Gastrocnemius medialis (tissue), 4 donors: ENCODE measurements at regions not wholly inside any gene's neighbourhood (a gene's known extent, or its start where the extent isn't known, plus 50 kb on each side); places are given as distances from the start of the nearest gene placed in this dataset.

Experiments
- ATAC-seq, 2 donors: fragments of 150-250 bp; one replicate each; pipeline ENCODE4 v1.9.1; 2016
- DNase-seq, 2 donors: peaks; one replicate each; pipeline ENCODE4 v3.0.0-alpha.2; 2019
- H3K27ac ChIP-seq, 4 donors: fragments of 200-600 bp; sonication (generic); 1 replicate in 1 of 4; 2 replicates in 3 of 4; pipeline ENCODE4 v1.5.1; 2016 to 2018; ENCODE audit warnings: mild to moderate bottlenecking in 2 of 4, moderate library complexity in 1 of 4
- H3K27me3 ChIP-seq, 3 donors: fragments of 200-600 bp; sonication (generic) in 2 of 3; 1 replicate in 1 of 3; 2 replicates in 2 of 3; pipeline versions ENCODE4 v1.5.1 to v1.6.0; 2016 to 2019; ENCODE audit warnings: mild to moderate bottlenecking in 1 of 3, moderate library complexity in 1 of 3
- H3K36me3 ChIP-seq, 2 donors: fragments of 200-600 bp; sonication (generic) in 1 of 2; one replicate each; pipeline ENCODE4 v1.5.1; 2017 to 2018
- H3K4me1 ChIP-seq, 2 donors: fragments of 200-600 bp; sonication (generic) in 1 of 2; one replicate each; pipeline ENCODE4 v1.5.1; 2016 to 2017; ENCODE audit warnings: mild to moderate bottlenecking in 2 of 2
- H3K4me3 ChIP-seq, 4 donors: fragments of 200-600 bp; sonication (generic) in 3 of 4; 1 replicate in 1 of 4; 2 replicates in 3 of 4; pipeline ENCODE4 v1.5.1; 2016 to 2019; ENCODE audit warnings: mild to moderate bottlenecking in 2 of 4
- H3K9me3 ChIP-seq, 3 donors: fragments of 200-600 bp; sonication (generic) in 2 of 3; 1 replicate in 1 of 3; 2 replicates in 2 of 3; pipeline ENCODE4 v1.5.1; 2016 to 2019
- POLR2A ChIP-seq, 2 donors: fragments of 450-650 bp; IDR thresholded peaks; one replicate each; pipeline ENCODE4 v1.6.1; 2017; ENCODE audit warnings: antibody characterized with exemption in 2 of 2, mild to moderate bottlenecking in 2 of 2, moderate library complexity in 2 of 2
- in situ Hi-C, 4 donors: fragments of 200-750 bp; cut with MboI; loops; one replicate each; pipeline versions ENCODE4 v1.15.0 to v1.8.0; 2017; ENCODE audit warnings: low sequenced_read_pairs in 4 of 4
- intact Hi-C: fragments of 100-400 bp; cut with DNase I; formaldehyde crosslinking; loops from one replicate; pipeline ENCODE4 v1.15.1; 2023; ENCODE audit warnings: low total_unique reads
- TF ChIP-seq, protein P1 (sequence below), 5 experiments: fragments of 450-650 bp in 3 of 5; fragments of 200-600 bp in 2 of 5; sonication (generic) in 2 of 5; IDR thresholded peaks in 4 of 5; conservative IDR thresholded peaks in 1 of 5; 1 replicate in 4 of 5; 2 replicates in 1 of 5; pipeline ENCODE4 v1.5.1; 2016 to 2019; ENCODE audit warnings: antibody characterized with exemption in 5 of 5, mild to moderate bottlenecking in 3 of 5, moderate library complexity in 3 of 5

DNA sequence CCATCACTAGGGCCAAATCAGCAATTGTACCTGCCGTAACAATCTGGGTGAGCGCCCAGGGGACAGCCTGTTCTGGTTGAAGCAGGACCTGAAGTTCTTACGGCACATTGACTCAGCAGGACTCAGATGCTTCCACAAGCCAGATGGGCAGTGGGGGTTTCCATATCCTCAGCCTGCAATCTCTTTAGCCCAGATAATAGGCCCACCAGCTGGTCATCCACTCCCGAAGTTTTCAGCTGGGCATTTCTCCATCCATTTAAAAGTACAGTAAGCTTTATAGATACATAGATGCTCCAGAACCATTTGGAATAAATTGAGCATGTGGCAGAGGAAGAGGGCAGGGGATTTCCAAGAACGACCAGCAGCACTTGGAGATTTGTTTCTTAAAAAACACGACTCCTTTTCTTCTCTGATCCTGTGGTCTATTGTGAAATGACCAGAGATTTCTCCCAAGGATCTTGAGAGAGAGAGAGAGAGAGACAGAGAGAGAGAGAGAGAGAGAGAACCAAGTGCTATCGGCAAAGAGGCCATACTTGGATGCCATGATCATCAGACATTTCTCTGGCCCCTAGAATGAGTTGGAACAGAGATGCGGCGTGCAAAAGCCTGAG is 74.8 kb upstream of the PLXNC1 start:
- Histone ChIP-seq H3K4me3 (no peak overlapping the region), H3K4me1 (peaks cover 23 to 35% of the 10 kb centered on the region in 2 donors), H3K9me3 (no peaks in the 10 kb centered on the region), H3K36me3 (no peaks in the 10 kb centered on the region), H3K27ac (peak overlapping the region; percentile 77 to 87 (median 80)), H3K27me3 (no peaks in the 10 kb centered on the region)
- in situ Hi-C loops: loop anchor here in 2 of 4 donors (5.0 to 10.0 kb wide), 2 partner anchors 91 to 399 kb away; partner anchors contain the start of gene CRADD (in 1 of the 2)
- peak; percentile 23 to 24 for TF ChIP-seq POLR2A (IDR thresholded peaks at IDR 0.05)
- TF ChIP-seq, protein P1, sequence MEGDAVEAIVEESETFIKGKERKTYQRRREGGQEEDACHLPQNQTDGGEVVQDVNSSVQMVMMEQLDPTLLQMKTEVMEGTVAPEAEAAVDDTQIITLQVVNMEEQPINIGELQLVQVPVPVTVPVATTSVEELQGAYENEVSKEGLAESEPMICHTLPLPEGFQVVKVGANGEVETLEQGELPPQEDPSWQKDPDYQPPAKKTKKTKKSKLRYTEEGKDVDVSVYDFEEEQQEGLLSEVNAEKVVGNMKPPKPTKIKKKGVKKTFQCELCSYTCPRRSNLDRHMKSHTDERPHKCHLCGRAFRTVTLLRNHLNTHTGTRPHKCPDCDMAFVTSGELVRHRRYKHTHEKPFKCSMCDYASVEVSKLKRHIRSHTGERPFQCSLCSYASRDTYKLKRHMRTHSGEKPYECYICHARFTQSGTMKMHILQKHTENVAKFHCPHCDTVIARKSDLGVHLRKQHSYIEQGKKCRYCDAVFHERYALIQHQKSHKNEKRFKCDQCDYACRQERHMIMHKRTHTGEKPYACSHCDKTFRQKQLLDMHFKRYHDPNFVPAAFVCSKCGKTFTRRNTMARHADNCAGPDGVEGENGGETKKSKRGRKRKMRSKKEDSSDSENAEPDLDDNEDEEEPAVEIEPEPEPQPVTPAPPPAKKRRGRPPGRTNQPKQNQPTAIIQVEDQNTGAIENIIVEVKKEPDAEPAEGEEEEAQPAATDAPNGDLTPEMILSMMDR (IDR thresholded peaks at IDR 0.05 in 4 of 5, conservative IDR thresholded peaks at IDR 0.05 in 1 of 5): no peak
- intact Hi-C loops: loop anchor here (2.0 to 10.0 kb wide), 6 partner anchors 19 to 499 kb away; partner anchors contain the start of gene SOCS2
- ATAC-seq (peak; percentile 83 to 86), DNase-seq (peak; percentile 86 to 95)

DNA sequence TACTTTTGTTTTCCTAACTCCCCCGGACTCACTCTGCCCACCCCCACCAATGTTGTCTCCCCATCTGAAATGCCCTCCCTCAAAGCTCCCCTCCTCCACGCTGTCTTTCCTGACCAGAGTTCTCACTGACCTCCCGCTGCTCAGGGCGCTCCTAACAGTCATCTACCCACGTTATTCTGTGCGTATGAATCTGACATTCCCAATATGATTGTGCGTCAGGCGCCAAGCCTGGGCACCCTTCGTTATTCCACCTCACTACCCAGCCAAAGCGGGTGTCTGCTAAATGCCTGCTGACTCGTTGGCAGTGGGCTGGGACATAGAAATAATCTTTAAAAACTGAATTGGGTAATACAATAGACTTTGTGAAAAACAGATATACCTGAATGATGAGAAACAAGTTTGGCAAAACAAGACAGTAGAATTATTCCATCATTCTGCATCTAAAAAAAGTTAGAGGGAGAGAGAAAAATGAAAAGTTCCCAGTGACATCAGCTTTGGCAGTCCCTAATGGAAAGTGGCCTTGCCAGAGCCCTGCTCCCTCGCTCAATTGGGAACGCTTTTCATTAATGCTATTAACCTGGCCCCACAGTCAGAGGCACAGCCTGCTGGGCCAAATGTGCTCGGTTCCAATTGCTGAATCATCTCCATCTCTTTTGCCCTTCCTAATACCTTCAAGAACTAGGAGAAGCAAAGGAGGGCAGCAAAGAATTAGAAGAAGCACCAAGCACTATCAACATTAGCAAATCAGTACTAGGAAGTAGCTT is 74.0 kb upstream of the PLXNC1 start:
- H3K36me3 ChIP-seq: no peaks in the 10 kb centered on the region
- H3K4me3 ChIP-seq: peak overlapping the region in 1 of 4 donors; percentile 35
- peaks cover 23 to 35% of the 10 kb centered on the region in 2 donors for H3K4me1 ChIP-seq
- peak overlapping the region; percentile 77 to 87 (median 80) for H3K27ac ChIP-seq
- no peaks in the 10 kb centered on the region for H3K9me3 ChIP-seq
- ATAC-seq (peak; percentile 55 to 67), DNase-seq (peak; percentile 47 to 74)
- intact Hi-C loops (loop anchor here (2.0 to 10.0 kb wide), 5 partner anchors 84 to 500 kb away; partner anchors contain the start of gene SOCS2), in situ Hi-C loops (loop anchor here in 2 of 4 donors (5.0 to 10.0 kb wide), 2 partner anchors 92 to 400 kb away; partner anchors contain the start of gene CRADD (in 1 of the 2))
- no peaks in the 10 kb centered on the region for H3K27me3 ChIP-seq
- peak in 1 of 2 donors; percentile 10 for TF ChIP-seq POLR2A (IDR thresholded peaks at IDR 0.05)
- TF ChIP-seq, protein P1 (IDR thresholded peaks at IDR 0.05 in 4 of 5, conservative IDR thresholded peaks at IDR 0.05 in 1 of 5): no peak

GRCh38 chr12:94074980-94075629 is 73.3 kb upstream of the PLXNC1 start:
- TF ChIP-seq, protein P1 (IDR thresholded peaks at IDR 0.05 in 4 of 5, conservative IDR thresholded peaks at IDR 0.05 in 1 of 5): peak; percentile 50 to 77 (median 63)
- no peak for TF ChIP-seq POLR2A (IDR thresholded peaks at IDR 0.05)

GRCh38 chr12:94077209-94077608 is 71.2 kb upstream of the PLXNC1 start:
- in situ Hi-C loops (loop anchor here in 2 of 4 donors (10.0 to 25.0 kb wide), 2 partner anchors 315 to 402 kb away; partner anchors contain the start of gene CRADD (in 1 of the 2)), intact Hi-C loops (loop anchor here (5.0 to 10.0 kb wide), 3 partner anchors 135 to 502 kb away; partner anchors contain the start of genes CRADD and SOCS2)
- ATAC-seq: no peak
- Histone ChIP-seq H3K36me3 (no peaks in the 10 kb centered on the region), H3K27ac (no peak overlapping the region), H3K4me1 (peaks cover 23 to 47% of the 10 kb centered on the region in 2 donors), H3K27me3 (no peaks in the 10 kb centered on the region), H3K9me3 (no peaks in the 10 kb centered on the region), H3K4me3 (no peak overlapping the region)
- no peak for DNase-seq
- TF ChIP-seq, protein P1 (IDR thresholded peaks at IDR 0.05 in 4 of 5, conservative IDR thresholded peaks at IDR 0.05 in 1 of 5): no peak
- TF ChIP-seq POLR2A (IDR thresholded peaks at IDR 0.05): no peak

More at GRCh38 chr12:94074980-94075629, 73.3 kb upstream of the PLXNC1 start:
- Histone ChIP-seq H3K9me3 (no peaks in the 10 kb centered on the region), H3K27ac (peak overlapping the region; percentile 77 to 87 (median 80)), H3K36me3 (no peaks in the 10 kb centered on the region), H3K27me3 (no peaks in the 10 kb centered on the region), H3K4me1 (peaks cover 23 to 35% of the 10 kb centered on the region in 2 donors), H3K4me3 (peak overlapping the region in 3 of 4 donors; percentile 4 to 35 (median 13))
- in situ Hi-C loops: loop anchor here in 3 of 4 donors (5.0 to 25.0 kb wide), 3 partner anchors 93 to 400 kb away; partner anchors contain the start of gene CRADD (in 1 of the 3)
- DNase-seq (peak; percentile 60 to 80), ATAC-seq (peak; percentile 78 to 80)
- intact Hi-C loops: loop anchor here (2.0 to 10.0 kb wide), 7 partner anchors 84 to 500 kb away; partner anchors contain the start of genes CRADD and SOCS2
